ENCODE measurements at regions not wholly inside any gene's neighbourhood (a gene's known extent, or its start where the extent isn't known, plus 50 kb on each side); places are given as distances from the start of the nearest gene placed in this dataset.

DNA sequence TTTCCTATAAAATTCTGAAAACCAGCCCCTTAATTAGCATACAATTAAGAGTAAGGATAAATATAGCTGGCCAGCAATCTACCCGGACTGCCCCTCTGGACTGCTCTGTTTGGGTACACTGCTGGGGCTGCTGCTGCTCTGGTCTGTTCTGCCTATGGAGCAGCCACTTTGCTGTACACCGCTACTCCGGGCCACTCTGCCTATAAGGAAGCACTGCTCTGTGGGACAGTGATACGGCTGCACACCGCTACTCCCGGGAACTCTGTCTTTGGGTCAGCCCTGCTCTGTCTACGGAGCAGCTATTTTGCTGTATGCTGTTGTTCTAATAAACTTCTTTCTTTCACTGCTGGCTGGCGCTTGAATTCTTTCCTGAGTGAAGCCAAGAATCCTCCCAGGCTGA is 316.5 kb upstream of the PLSCR5 start:
- Histone ChIP-seq H2AK5ac (ENCODE audit: low read length) (no peak overlapping the region), H3K36me3 (ENCODE audit: control insufficient read depth in 1 of 2, insufficient read depth in 2 of 2, low read length in 2 of 2) (no peaks in the 10 kb centered on the region), H4K12ac (ENCODE audit: low read depth, low read length) (no peak overlapping the region), H3K14ac (ENCODE audit: low read length) (no peak overlapping the region), H3K4ac (ENCODE audit: low read depth, low read length) (no peak overlapping the region), H3K79me1 (ENCODE audit: low read length) (no peaks in the 10 kb centered on the region), H2BK5ac (ENCODE audit: low read depth, low read length, poor library complexity) (no peak overlapping the region), H3K4me2 (ENCODE audit: low read length) (no peak overlapping the region), H3K27me3 (ENCODE audit: insufficient read depth, low read length) (no peaks in the 10 kb centered on the region), H3K18ac (ENCODE audit: low read length) (no peak overlapping the region), H3K4me3 (ENCODE audit: low read depth, low read length) (no peak overlapping the region), H3K27ac (ENCODE audit: low read depth, low read length) (no peak overlapping the region), H4K91ac (ENCODE audit: low read depth, low read length) (no peak overlapping the region), H3K23ac (ENCODE audit: low read length) (no peak overlapping the region), H2BK120ac (ENCODE audit: insufficient read depth, low read length, poor library complexity) (no peak overlapping the region), H2AFZ (ENCODE audit: insufficient read depth, low read length, poor library complexity) (no peak overlapping the region), H3K9ac (ENCODE audit: low read length) (no peak overlapping the region), H3K4me1 (ENCODE audit: control insufficient read depth in 1 of 2, insufficient read depth in 2 of 2, low read length in 2 of 2) (no peaks in the 10 kb centered on the region), H3K9me3 (ENCODE audit: insufficient read depth, low read depth, low read length) (no peaks in the 10 kb centered on the region), H3K79me2 (ENCODE audit: control insufficient read depth, insufficient read depth, low read length, poor library complexity) (no peaks in the 10 kb centered on the region), H4K8ac (ENCODE audit: low read depth, low read length) (no peak overlapping the region), H2BK12ac (ENCODE audit: low read length) (no peak overlapping the region)
- no CpG with 5 or more reads among the region's 8 CpGs for WGBS (ENCODE audit: extremely low coverage, insufficient coverage, insufficient read length)
- DNase-seq, result no peak

DNA sequence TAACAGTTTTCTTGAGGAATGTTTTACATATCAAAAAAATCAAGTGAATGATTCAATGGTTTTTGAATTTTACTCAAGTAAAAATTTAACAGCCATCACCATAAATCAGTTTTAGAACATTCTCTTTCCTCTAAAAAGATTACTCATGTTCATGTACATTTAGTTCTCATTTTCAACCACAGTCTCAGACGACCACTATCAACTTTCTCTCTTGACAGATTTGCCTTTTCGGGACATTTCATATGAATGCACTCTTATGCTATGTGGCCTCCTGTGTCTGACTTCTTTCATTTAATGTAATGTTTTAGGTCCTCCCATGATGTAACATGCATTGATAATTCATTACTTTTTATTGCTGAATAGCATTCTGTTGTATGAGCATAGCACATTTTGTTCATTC is 309.3 kb upstream of the PLSCR5 start:
- WGBS (ENCODE audit: extremely low coverage, insufficient coverage, insufficient read length), result no CpG with 5 or more reads among the region's 2 CpGs
- Histone ChIP-seq H3K14ac (ENCODE audit: low read length) (no peak overlapping the region), H3K18ac (ENCODE audit: low read length) (no peak overlapping the region), H3K4me1 (ENCODE audit: control insufficient read depth in 1 of 2, insufficient read depth in 2 of 2, low read length in 2 of 2) (no peaks in the 10 kb centered on the region), H4K12ac (ENCODE audit: low read depth, low read length) (no peak overlapping the region), H2BK120ac (ENCODE audit: insufficient read depth, low read length, poor library complexity) (no peak overlapping the region), H3K9me3 (ENCODE audit: insufficient read depth, low read depth, low read length) (no peaks in the 10 kb centered on the region), H4K91ac (ENCODE audit: low read depth, low read length) (no peak overlapping the region), H2BK5ac (ENCODE audit: low read depth, low read length, poor library complexity) (no peak overlapping the region), H4K8ac (ENCODE audit: low read depth, low read length) (no peak overlapping the region), H3K79me1 (ENCODE audit: low read length) (no peaks in the 10 kb centered on the region), H3K36me3 (ENCODE audit: control insufficient read depth in 1 of 2, insufficient read depth in 2 of 2, low read length in 2 of 2) (no peaks in the 10 kb centered on the region), H2BK12ac (ENCODE audit: low read length) (no peak overlapping the region), H3K23ac (ENCODE audit: low read length) (no peak overlapping the region), H3K4ac (ENCODE audit: low read depth, low read length) (no peak overlapping the region), H3K27me3 (ENCODE audit: insufficient read depth, low read length) (no peaks in the 10 kb centered on the region), H3K27ac (ENCODE audit: low read depth, low read length) (no peak overlapping the region), H3K9ac (ENCODE audit: low read length) (no peak overlapping the region), H3K79me2 (ENCODE audit: control insufficient read depth, insufficient read depth, low read length, poor library complexity) (no peaks in the 10 kb centered on the region), H3K4me2 (ENCODE audit: low read length) (no peak overlapping the region), H2AK5ac (ENCODE audit: low read length) (no peak overlapping the region), H3K4me3 (ENCODE audit: low read depth, low read length) (no peak overlapping the region), H2AFZ (ENCODE audit: insufficient read depth, low read length, poor library complexity) (no peak overlapping the region)
- no peak for DNase-seq

GRCh38 chr3:146912241-146913015 is 307.3 kb upstream of the PLSCR5 start:
- Histone ChIP-seq H3K4me2 (ENCODE audit: low read length) (no peak overlapping the region), H3K14ac (ENCODE audit: low read length) (no peak overlapping the region), H3K27ac (ENCODE audit: low read depth, low read length) (no peak overlapping the region), H4K12ac (ENCODE audit: low read depth, low read length) (no peak overlapping the region), H3K4me1 (ENCODE audit: control insufficient read depth in 1 of 2, insufficient read depth in 2 of 2, low read length in 2 of 2) (no peaks in the 10 kb centered on the region), H3K9ac (ENCODE audit: low read length) (no peak overlapping the region), H3K36me3 (ENCODE audit: control insufficient read depth in 1 of 2, insufficient read depth in 2 of 2, low read length in 2 of 2) (no peaks in the 10 kb centered on the region), H4K91ac (ENCODE audit: low read depth, low read length) (no peak overlapping the region), H2AK5ac (ENCODE audit: low read length) (no peak overlapping the region), H3K23ac (ENCODE audit: low read length) (no peak overlapping the region), H2BK12ac (ENCODE audit: low read length) (no peak overlapping the region), H3K4ac (ENCODE audit: low read depth, low read length) (no peak overlapping the region), H2AFZ (ENCODE audit: insufficient read depth, low read length, poor library complexity) (no peak overlapping the region), H3K4me3 (ENCODE audit: low read depth, low read length) (no peak overlapping the region), H3K9me3 (ENCODE audit: insufficient read depth, low read depth, low read length) (no peaks in the 10 kb centered on the region), H2BK120ac (ENCODE audit: insufficient read depth, low read length, poor library complexity) (no peak overlapping the region), H4K8ac (ENCODE audit: low read depth, low read length) (no peak overlapping the region), H2BK5ac (ENCODE audit: low read depth, low read length, poor library complexity) (no peak overlapping the region), H3K79me1 (ENCODE audit: low read length) (no peaks in the 10 kb centered on the region), H3K27me3 (ENCODE audit: insufficient read depth, low read length) (no peaks in the 10 kb centered on the region), H3K79me2 (ENCODE audit: control insufficient read depth, insufficient read depth, low read length, poor library complexity) (no peaks in the 10 kb centered on the region), H3K18ac (ENCODE audit: low read length) (no peak overlapping the region)
- no CpG with 5 or more reads among the region's 8 CpGs for WGBS (ENCODE audit: extremely low coverage, insufficient coverage, insufficient read length)
- no peak for DNase-seq

GRCh38 chr3:146903927-146904326 is 298.8 kb upstream of the PLSCR5 start:
- H2BK5ac ChIP-seq (ENCODE audit: low read depth, low read length, poor library complexity), result no peak overlapping the region
- no peak overlapping the region for H4K91ac ChIP-seq (ENCODE audit: low read depth, low read length)
- no peak overlapping the region for H3K14ac ChIP-seq (ENCODE audit: low read length)
- H2AK5ac ChIP-seq (ENCODE audit: low read length), result no peak overlapping the region
- no peaks in the 10 kb centered on the region for H3K27me3 ChIP-seq (ENCODE audit: insufficient read depth, low read length)
- no peaks in the 10 kb centered on the region for H3K36me3 ChIP-seq (ENCODE audit: control insufficient read depth in 1 of 2, insufficient read depth in 2 of 2, low read length in 2 of 2)
- H4K8ac ChIP-seq (ENCODE audit: low read depth, low read length), result no peak overlapping the region
- no peak overlapping the region for H3K27ac ChIP-seq (ENCODE audit: low read depth, low read length)
- DNase-seq, result no peak
- H2BK120ac ChIP-seq (ENCODE audit: insufficient read depth, low read length, poor library complexity), result no peak overlapping the region
- H3K4ac ChIP-seq (ENCODE audit: low read depth, low read length), result no peak overlapping the region
- H2BK12ac ChIP-seq (ENCODE audit: low read length), result no peak overlapping the region
- no CpG with 5 or more reads among the region's 3 CpGs for WGBS (ENCODE audit: extremely low coverage, insufficient coverage, insufficient read length)
- peak overlapping the region; percentile 12 for H3K23ac ChIP-seq (ENCODE audit: low read length)
- H3K9me3 ChIP-seq (ENCODE audit: insufficient read depth, low read depth, low read length), result no peaks in the 10 kb centered on the region
- no peaks in the 10 kb centered on the region for H3K4me1 ChIP-seq (ENCODE audit: control insufficient read depth in 1 of 2, insufficient read depth in 2 of 2, low read length in 2 of 2)
- no peak overlapping the region for H3K18ac ChIP-seq (ENCODE audit: low read length)
- H2AFZ ChIP-seq (ENCODE audit: insufficient read depth, low read length, poor library complexity), result no peak overlapping the region
- no peaks in the 10 kb centered on the region for H3K79me2 ChIP-seq (ENCODE audit: control insufficient read depth, insufficient read depth, low read length, poor library complexity)
- H4K12ac ChIP-seq (ENCODE audit: low read depth, low read length), result no peak overlapping the region
- no peak overlapping the region for H3K4me2 ChIP-seq (ENCODE audit: low read length)
- H3K79me1 ChIP-seq (ENCODE audit: low read length), result no peaks in the 10 kb centered on the region
- H3K4me3 ChIP-seq (ENCODE audit: low read depth, low read length), result no peak overlapping the region
- peak overlapping the region; percentile 46 for H3K9ac ChIP-seq (ENCODE audit: low read length)
